HEK293 (cell line): ENCODE measurements at regions not wholly inside any gene's neighbourhood (a gene's known extent, or its start where the extent isn't known, plus 50 kb on each side); places are given as distances from the start of the nearest gene placed in this dataset.

ENCODE experiments used
- CTCF ChIA-PET: fragments of 350-600 bp; formaldehyde crosslinking; extraction: SDS; loops from one replicate; lab custom pipeline; 2021; ENCODE audit warnings: antibody characterized with exemption; lab: Yijun Ruan, JAX
- POLR2A ChIA-PET: fragments of 300-600 bp; formaldehyde crosslinking; extraction: SDS; loops from one replicate; lab custom pipeline; 2020; ENCODE audit warnings: antibody characterized with exemption, inconsistent platforms; lab: Yijun Ruan, JAX
- H3K27ac ChIP-seq: fragments of 200-500 bp; sonication (Bioruptor generic); 2 replicates; pipeline ENCODE4 v1.5.1; 2014; ENCODE audit warnings: low read depth, low read length, control low read depth, inconsistent platforms; ENCODE audit errors: extremely low read depth
- H3K36me3 ChIP-seq, 2 experiments: fragments of 200-500 bp in 1 of 2; sonication (Bioruptor generic) in 1 of 2; 1 replicate in 1 of 2; 2 replicates in 1 of 2; pipeline ENCODE4 v1.5.1; 2014 to 2017; ENCODE audit warnings: inconsistent platforms in 2 of 2, low read length in 2 of 2; ENCODE audit not compliant: control insufficient read depth in 2 of 2, insufficient read depth in 1 of 2
- H3K4me1 ChIP-seq: fragments of 200-500 bp; sonication (Bioruptor generic); 2 replicates; pipeline ENCODE4 v1.5.1; 2014; ENCODE audit warnings: mild to moderate bottlenecking, low read length, inconsistent platforms; ENCODE audit not compliant: control insufficient read depth, insufficient read depth
- H3K4me3 ChIP-seq: 2 replicates; pipeline ENCODE4 v1.5.1; 2011; ENCODE audit warnings: low read depth, mild to moderate bottlenecking, control low read depth, low read length, moderate library complexity
- H3K9me3 ChIP-seq: fragments of 200-500 bp; sonication (Bioruptor generic); 2 replicates; pipeline ENCODE4 v1.5.1; 2014; ENCODE audit warnings: low read depth, low read length, inconsistent platforms; ENCODE audit not compliant: control insufficient read depth, insufficient read depth
- BCL11A ChIP-seq: fragments of 450-650 bp; formaldehyde crosslinking; IDR thresholded peaks from 2 replicates; pipeline ENCODE4 v1.5.1; 2016; ENCODE audit warnings: low read depth, missing biosample characterization, missing genetic modification characterization
- CTCF ChIP-seq: fragments of 450-650 bp; formaldehyde crosslinking; IDR thresholded peaks from 2 replicates; pipeline ENCODE4 v1.5.1; 2016; ENCODE audit warnings: missing biosample characterization, missing genetic modification characterization
- GLI4 ChIP-seq: fragments of 450-650 bp; formaldehyde crosslinking; IDR thresholded peaks from 2 replicates; pipeline ENCODE4 v1.5.1; 2016; ENCODE audit warnings: missing biosample characterization, missing genetic modification characterization
- HOXC10 ChIP-seq: sonication (generic); formaldehyde crosslinking; IDR thresholded peaks from 2 replicates; pipeline ENCODE4 v1.8.1; 2023; ENCODE audit warnings: mild to moderate bottlenecking, missing genetic modification reagents
- INSM2 ChIP-seq: fragments of 450-650 bp; formaldehyde crosslinking; IDR thresholded peaks from 2 replicates; pipeline ENCODE4 v1.5.1; 2016; ENCODE audit warnings: missing biosample characterization, missing genetic modification characterization
- PRDM1 ChIP-seq: fragments of 450-650 bp; formaldehyde crosslinking; IDR thresholded peaks from 2 replicates; pipeline ENCODE4; 2016; ENCODE audit warnings: missing biosample characterization, missing genetic modification characterization
- SP2 ChIP-seq: fragments of 450-650 bp; formaldehyde crosslinking; IDR thresholded peaks from 2 replicates; pipeline ENCODE4 v1.5.1; 2016; ENCODE audit warnings: missing biosample characterization, missing genetic modification characterization
- TSHZ1 ChIP-seq: fragments of 450-650 bp; formaldehyde crosslinking; IDR thresholded peaks from 2 replicates; pipeline ENCODE4 v1.5.1; 2016; ENCODE audit warnings: missing biosample characterization, missing genetic modification characterization, borderline replicate concordance
- WT1 ChIP-seq: fragments of 450-650 bp; formaldehyde crosslinking; IDR thresholded peaks from 2 replicates; pipeline ENCODE4 v1.5.1; 2016; ENCODE audit warnings: missing biosample characterization, missing genetic modification characterization
- YY2 ChIP-seq: fragments of 450-650 bp; formaldehyde crosslinking; IDR thresholded peaks from 2 replicates; pipeline ENCODE4 v1.5.1; 2016; ENCODE audit warnings: missing biosample characterization, missing genetic modification characterization
- ZBTB10 ChIP-seq: fragments of 450-650 bp; formaldehyde crosslinking; IDR thresholded peaks from 2 replicates; pipeline ENCODE4 v1.5.1; 2016; ENCODE audit warnings: missing biosample characterization, missing genetic modification characterization
- ZFHX2 ChIP-seq: fragments of 450-650 bp; formaldehyde crosslinking; conservative IDR thresholded peaks from 2 replicates; pipeline ENCODE4 v1.5.1; 2016; ENCODE audit warnings: missing biosample characterization, missing genetic modification characterization
- ZFP69B ChIP-seq: fragments of 450-650 bp; formaldehyde crosslinking; IDR thresholded peaks from 2 replicates; pipeline ENCODE4 v1.5.1; 2016; ENCODE audit warnings: missing biosample characterization, missing genetic modification characterization
- ZNF174 ChIP-seq: fragments of 450-650 bp; formaldehyde crosslinking; IDR thresholded peaks from 2 replicates; pipeline ENCODE4 v1.5.0; 2017; ENCODE audit warnings: missing biosample characterization, mild to moderate bottlenecking, missing genetic modification characterization
- ZNF19 ChIP-seq: fragments of 450-650 bp; formaldehyde crosslinking; IDR thresholded peaks from 2 replicates; pipeline ENCODE4; 2016; ENCODE audit warnings: missing biosample characterization, missing genetic modification characterization, low read depth
- ZNF426 ChIP-seq: fragments of 450-650 bp; formaldehyde crosslinking; IDR thresholded peaks from 2 replicates; pipeline ENCODE4 v1.5.1; 2017; ENCODE audit warnings: missing biosample characterization, missing genetic modification characterization, mild to moderate bottlenecking, inconsistent platforms, moderate library complexity
- ZNF580 ChIP-seq: fragments of 450-650 bp; formaldehyde crosslinking; IDR thresholded peaks from 2 replicates; pipeline ENCODE4 v1.5.1; 2016; ENCODE audit warnings: missing biosample characterization, missing genetic modification characterization
- ZNF623 ChIP-seq: fragments of 450-650 bp; formaldehyde crosslinking; IDR thresholded peaks from 2 replicates; pipeline ENCODE4 v1.5.1; 2016; ENCODE audit warnings: missing biosample characterization, missing genetic modification characterization
- ZNF664 ChIP-seq: fragments of 450-650 bp; formaldehyde crosslinking; IDR thresholded peaks from 2 replicates; pipeline ENCODE4 v1.5.1; 2016; ENCODE audit warnings: missing biosample characterization, missing genetic modification characterization
- ZNF701 ChIP-seq: fragments of 450-650 bp; formaldehyde crosslinking; IDR thresholded peaks from 2 replicates; pipeline ENCODE4 v1.5.1; 2016; ENCODE audit warnings: missing biosample characterization, missing genetic modification characterization

GRCh38 chr5:2140501-2141175 is 257.9 kb upstream of the IRX4 start (continued):
- TF ChIP-seq CTCF (no peak), YY2 (tag by site-specific recombination) (no peak), GLI4 (tag by site-specific recombination) (no peak), INSM2 (tag by site-specific recombination) (no peak), ZFHX2 (tag by site-specific recombination) (no peak)

- Histone ChIP-seq H3K9me3 (no peaks in the 10 kb centered on the region), H3K27ac (no peak overlapping the region), H3K36me3 (no peaks in the 10 kb centered on the region), H3K4me1 (no peaks in the 10 kb centered on the region), H3K4me3 (no peak overlapping the region)
- no peak for TF ChIP-seq ZNF701 (tag by site-specific recombination)
- no peak for TF ChIP-seq ZNF19
- no peak for TF ChIP-seq HOXC10 (CRISPR knock-in tag)
- no peak for TF ChIP-seq BCL11A (tag by site-specific recombination)
- TF ChIP-seq GLI4 (tag by site-specific recombination), result no peak
- TF ChIP-seq SP2 (tag by site-specific recombination), result no peak
- TF ChIP-seq ZNF174 (tag by site-specific recombination), result no peak
- no peak for TF ChIP-seq ZFP69B
- no peak for TF ChIP-seq PRDM1 (tag by site-specific recombination)
- TF ChIP-seq ZNF580 (tag by site-specific recombination), result no peak
- TF ChIP-seq ZNF664 (tag by site-specific recombination), result no peak
- no peak for TF ChIP-seq ZBTB10 (tag by site-specific recombination)
- TF ChIP-seq ZNF623, result no peak
- no peak for TF ChIP-seq WT1 (tag by site-specific recombination)
- TF ChIP-seq TSHZ1 (tag by site-specific recombination), result no peak
- no peak for TF ChIP-seq ZNF426 (tag by site-specific recombination)
- ChIA-PET POLR2A (no interaction called here), CTCF (no interaction called here)
Observed at GRCh38 chr5:2139478-2139877, 256.8 kb upstream of the IRX4 start.
